ENCODE measurements at regions not wholly inside any gene's neighbourhood (a gene's known extent, or its start where the extent isn't known, plus 50 kb on each side); places are given as distances from the start of the nearest gene placed in this dataset.

DNA sequence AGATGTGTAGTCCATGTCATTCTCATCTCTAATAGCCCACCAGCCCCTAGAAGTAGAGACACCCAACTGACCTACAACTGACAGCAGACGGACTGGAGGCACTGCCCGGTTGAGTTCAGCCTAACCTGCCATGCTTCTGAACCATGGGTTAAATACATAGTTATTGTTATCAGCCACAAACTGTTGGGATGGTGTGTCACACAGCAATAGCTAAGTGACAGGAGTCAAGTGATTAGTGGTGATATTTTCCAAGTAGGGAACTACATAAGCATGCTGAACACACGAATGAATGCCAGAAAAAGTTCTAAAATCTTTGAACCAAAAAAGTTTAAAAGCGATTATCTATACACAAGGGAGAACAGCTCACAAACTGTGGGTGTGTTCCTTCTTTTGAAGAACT, 80.1 kb downstream of the SYNE3 start (continued):
- TF ChIP-seq, protein P1, sequence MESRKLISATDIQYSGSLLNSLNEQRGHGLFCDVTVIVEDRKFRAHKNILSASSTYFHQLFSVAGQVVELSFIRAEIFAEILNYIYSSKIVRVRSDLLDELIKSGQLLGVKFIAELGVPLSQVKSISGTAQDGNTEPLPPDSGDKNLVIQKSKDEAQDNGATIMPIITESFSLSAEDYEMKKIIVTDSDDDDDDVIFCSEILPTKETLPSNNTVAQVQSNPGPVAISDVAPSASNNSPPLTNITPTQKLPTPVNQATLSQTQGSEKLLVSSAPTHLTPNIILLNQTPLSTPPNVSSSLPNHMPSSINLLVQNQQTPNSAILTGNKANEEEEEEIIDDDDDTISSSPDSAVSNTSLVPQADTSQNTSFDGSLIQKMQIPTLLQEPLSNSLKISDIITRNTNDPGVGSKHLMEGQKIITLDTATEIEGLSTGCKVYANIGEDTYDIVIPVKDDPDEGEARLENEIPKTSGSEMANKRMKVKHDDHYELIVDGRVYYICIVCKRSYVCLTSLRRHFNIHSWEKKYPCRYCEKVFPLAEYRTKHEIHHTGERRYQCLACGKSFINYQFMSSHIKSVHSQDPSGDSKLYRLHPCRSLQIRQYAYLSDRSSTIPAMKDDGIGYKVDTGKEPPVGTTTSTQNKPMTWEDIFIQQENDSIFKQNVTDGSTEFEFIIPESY (IDR thresholded peaks at IDR 0.05; ENCODE audit: extremely low read depth, insufficient replicate concordance, low read length): no peak
- TF ChIP-seq SP1 (IDR thresholded peaks at IDR 0.05; ENCODE audit: low read depth): no peak

DNA sequence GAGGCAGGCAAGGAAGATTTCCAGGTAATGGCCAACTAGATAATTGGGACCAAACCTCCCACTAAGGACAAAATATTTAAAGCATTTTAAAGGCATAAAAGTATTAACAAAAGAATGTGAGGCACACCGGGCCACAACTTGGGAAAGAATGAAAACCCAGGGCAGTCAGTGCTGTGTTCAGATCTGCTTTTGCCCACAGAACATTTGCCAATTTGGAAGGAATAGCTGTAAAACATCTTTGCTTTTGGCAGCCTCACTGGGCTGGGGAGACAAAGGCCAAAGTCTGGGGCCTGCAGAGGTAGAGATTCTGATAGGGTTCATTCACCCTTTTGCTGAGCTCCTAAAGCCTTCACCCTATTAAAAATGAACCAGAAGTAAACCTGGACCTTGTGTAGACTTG, 82.3 kb downstream of the SYNE3 start:
- no TSS peak for BruUV-seq (replicated peaks)
- H3K9me3 ChIP-seq (ENCODE audit: control insufficient read depth in 1 of 2, insufficient read depth in 1 of 2, low read depth in 1 of 2, low read length in 2 of 2): no peaks in the 10 kb centered on the region
- no peaks in the 10 kb centered on the region for H3K27me3 ChIP-seq (ENCODE audit: insufficient read depth, low read length)
- H3K9ac ChIP-seq (ENCODE audit: low read length): no peak overlapping the region
- intact Hi-C loops (cut with micrococcal nuclease): loop anchor here (5.0 kb wide), 2 partner anchors 337 to 1012 kb away; no protein-coding TSS in a partner anchor
- H3K4me2 ChIP-seq (ENCODE audit: low read length): no peak overlapping the region
- CTCF ChIA-PET: interaction anchor here (1.4 to 2.6 kb wide), 2 partner anchors 8 to 10 kb away, joined by 3 to 13 read pairs; no protein-coding TSS in a partner anchor
- no peak overlapping the region for H3K27ac ChIP-seq (ENCODE audit: low read depth, low read length)
- POLR2A ChIA-PET: no interaction called here
- DNase-seq (ENCODE audit: low read depth, low spot score) (no peak), ATAC-seq (no peak)
- no peaks in the 10 kb centered on the region for H3K79me2 ChIP-seq (ENCODE audit: insufficient read depth, low read length)
- no peaks in the 10 kb centered on the region for H3K9me2 ChIP-seq (ENCODE audit: insufficient read depth)
- no peaks in the 10 kb centered on the region for H3K4me1 ChIP-seq (ENCODE audit: control insufficient read depth in 1 of 2, insufficient read depth in 2 of 2, low read length in 2 of 2)
- no peaks in the 10 kb centered on the region for H3K36me3 ChIP-seq (ENCODE audit: control insufficient read depth in 1 of 2, insufficient read depth in 2 of 2, low read length in 2 of 2)
- no peak overlapping the region for H3K4me3 ChIP-seq (replicated peaks in 1 of 2; ENCODE audit: low read depth in 1 of 2, low read length in 2 of 2)
- H2AFZ ChIP-seq (ENCODE audit: low read depth, low read length, poor library complexity, severe bottlenecking): no peak overlapping the region
- RAD21 ChIA-PET (ENCODE audit: low non-redundant PET in 1 of 2, low total read pairs in 2 of 2, uncharacterized antibody in 2 of 2, unreplicated experiment in 2 of 2): no interaction called here
- H4K20me1 ChIP-seq (ENCODE audit: insufficient read depth): no peaks in the 10 kb centered on the region
- TF ChIP-seq, protein P2, sequence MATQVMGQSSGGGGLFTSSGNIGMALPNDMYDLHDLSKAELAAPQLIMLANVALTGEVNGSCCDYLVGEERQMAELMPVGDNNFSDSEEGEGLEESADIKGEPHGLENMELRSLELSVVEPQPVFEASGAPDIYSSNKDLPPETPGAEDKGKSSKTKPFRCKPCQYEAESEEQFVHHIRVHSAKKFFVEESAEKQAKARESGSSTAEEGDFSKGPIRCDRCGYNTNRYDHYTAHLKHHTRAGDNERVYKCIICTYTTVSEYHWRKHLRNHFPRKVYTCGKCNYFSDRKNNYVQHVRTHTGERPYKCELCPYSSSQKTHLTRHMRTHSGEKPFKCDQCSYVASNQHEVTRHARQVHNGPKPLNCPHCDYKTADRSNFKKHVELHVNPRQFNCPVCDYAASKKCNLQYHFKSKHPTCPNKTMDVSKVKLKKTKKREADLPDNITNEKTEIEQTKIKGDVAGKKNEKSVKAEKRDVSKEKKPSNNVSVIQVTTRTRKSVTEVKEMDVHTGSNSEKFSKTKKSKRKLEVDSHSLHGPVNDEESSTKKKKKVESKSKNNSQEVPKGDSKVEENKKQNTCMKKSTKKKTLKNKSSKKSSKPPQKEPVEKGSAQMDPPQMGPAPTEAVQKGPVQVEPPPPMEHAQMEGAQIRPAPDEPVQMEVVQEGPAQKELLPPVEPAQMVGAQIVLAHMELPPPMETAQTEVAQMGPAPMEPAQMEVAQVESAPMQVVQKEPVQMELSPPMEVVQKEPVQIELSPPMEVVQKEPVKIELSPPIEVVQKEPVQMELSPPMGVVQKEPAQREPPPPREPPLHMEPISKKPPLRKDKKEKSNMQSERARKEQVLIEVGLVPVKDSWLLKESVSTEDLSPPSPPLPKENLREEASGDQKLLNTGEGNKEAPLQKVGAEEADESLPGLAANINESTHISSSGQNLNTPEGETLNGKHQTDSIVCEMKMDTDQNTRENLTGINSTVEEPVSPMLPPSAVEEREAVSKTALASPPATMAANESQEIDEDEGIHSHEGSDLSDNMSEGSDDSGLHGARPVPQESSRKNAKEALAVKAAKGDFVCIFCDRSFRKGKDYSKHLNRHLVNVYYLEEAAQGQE (IDR thresholded peaks at IDR 0.05; ENCODE audit: low read depth): no peak

Measured in HCT116 (cell line).